Fibroblast of the aortic adventitia (primary cell): ENCODE measurements at regions not wholly inside any gene's neighbourhood (a gene's known extent, or its start where the extent isn't known, plus 50 kb on each side); places are given as distances from the start of the nearest gene placed in this dataset.

Source experiments
- DNase-seq: peaks from one replicate; pipeline ENCODE4 v3.0.0-alpha.2; 2010; ENCODE audit warnings: low read depth
- H3K4me3 ChIP-seq: 2 replicates; pipeline ENCODE4 v1.5.1; 2011; ENCODE audit warnings: low read depth, mild to moderate bottlenecking, control low read depth, low read length, moderate library complexity
- TF ChIP-seq, protein P1 (sequence below): IDR thresholded peaks from 2 replicates; pipeline ENCODE4 v1.5.1; 2011; ENCODE audit warnings: mild to moderate bottlenecking, low read length, control low read depth, inconsistent platforms; ENCODE audit not compliant: insufficient read depth

DNA sequence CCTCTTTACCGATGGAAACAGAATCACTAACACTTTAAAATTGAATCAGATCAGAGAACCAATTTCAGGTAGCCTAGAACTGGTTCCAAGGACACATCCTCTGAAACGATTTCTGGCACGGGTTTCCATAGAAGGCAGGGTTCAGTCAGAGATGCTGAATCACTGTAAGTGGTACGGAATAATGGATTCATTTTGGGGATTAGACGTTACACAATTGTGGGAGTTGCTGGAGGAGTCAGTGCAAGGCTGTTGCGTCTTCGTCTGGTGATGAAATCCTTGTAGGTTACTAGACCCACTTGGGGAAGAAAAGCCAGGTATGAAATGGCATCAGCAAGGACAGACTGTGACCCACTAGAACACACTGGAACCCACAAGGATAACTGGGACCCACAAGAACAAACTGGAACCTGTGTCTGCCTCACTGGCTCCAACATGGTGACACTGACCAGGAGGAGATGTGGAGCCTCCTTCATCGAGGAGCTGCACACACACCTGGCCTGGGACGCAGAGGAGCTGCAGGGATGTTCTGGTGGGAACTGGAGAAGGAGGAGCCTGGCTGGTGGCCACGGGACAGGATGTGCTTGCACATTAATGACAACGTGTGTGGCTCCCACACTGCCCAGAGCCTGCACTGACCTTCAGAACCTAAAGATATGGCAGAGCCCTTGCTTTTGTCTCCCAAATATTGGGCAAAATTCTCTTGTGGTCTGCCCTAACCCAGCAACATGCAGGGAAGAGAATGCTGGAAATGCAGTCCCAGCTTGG, 105.1 kb downstream of the TRAPPC11 start:
- no peak for DNase-seq
- no peak overlapping the region for H3K4me3 ChIP-seq
- TF ChIP-seq, protein P1, sequence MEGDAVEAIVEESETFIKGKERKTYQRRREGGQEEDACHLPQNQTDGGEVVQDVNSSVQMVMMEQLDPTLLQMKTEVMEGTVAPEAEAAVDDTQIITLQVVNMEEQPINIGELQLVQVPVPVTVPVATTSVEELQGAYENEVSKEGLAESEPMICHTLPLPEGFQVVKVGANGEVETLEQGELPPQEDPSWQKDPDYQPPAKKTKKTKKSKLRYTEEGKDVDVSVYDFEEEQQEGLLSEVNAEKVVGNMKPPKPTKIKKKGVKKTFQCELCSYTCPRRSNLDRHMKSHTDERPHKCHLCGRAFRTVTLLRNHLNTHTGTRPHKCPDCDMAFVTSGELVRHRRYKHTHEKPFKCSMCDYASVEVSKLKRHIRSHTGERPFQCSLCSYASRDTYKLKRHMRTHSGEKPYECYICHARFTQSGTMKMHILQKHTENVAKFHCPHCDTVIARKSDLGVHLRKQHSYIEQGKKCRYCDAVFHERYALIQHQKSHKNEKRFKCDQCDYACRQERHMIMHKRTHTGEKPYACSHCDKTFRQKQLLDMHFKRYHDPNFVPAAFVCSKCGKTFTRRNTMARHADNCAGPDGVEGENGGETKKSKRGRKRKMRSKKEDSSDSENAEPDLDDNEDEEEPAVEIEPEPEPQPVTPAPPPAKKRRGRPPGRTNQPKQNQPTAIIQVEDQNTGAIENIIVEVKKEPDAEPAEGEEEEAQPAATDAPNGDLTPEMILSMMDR: no peak

DNA sequence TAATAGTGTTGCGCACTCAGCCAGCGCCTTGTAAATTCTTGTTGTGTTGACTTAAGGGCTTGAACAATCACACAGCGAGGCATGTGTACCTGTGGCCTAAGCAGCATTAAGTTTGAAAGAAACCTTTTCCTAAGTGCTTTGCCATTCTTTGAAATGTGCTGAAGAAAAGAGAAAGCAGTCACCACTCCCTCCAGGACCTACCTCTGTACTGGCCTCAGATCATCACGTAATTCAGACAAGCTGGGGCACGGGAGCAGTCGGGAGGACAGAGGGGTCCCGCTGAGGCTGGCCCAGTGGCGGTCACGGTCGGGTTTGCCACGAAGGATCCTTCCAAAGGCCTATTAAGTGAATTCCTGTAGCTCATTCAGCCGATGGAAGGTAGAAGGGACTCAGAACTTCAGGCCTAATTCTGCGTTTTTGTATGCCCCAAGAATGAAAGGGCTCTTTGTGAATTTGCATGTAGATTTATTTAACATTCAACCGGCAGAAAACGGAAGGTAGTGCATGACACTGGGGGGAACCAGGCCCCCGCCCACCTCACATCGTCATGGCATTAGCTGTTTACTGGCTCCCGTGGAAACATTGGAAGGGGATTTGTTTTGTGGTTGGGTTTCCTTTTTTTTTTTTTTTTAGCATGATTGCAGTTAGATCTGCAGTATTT, 106.3 kb downstream of the TRAPPC11 start:
- DNase-seq: no peak
- TF ChIP-seq, protein P1: no peak
- H3K4me3 ChIP-seq: no peak overlapping the region

DNA sequence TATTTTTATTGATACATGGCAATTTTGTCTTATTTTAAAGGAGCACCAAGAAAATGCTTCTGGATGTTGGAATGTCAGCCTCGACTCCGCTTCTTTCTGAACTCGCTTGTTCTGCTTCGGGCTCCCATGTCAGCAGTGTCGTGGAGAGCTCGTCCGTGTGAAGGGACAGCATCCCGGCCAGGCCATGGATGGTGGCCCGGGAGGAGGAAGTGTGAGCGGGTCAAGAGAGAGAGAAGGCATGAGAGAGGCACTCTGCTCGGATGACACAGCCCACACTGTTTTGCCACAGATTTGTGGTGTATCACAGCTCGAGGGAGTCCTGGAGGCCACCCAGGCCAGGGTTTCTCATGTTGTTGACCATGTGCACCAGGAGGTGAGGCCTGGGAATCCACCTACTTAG, 107.0 kb downstream of the TRAPPC11 start:
- H3K4me3 ChIP-seq: no peak overlapping the region
- TF ChIP-seq, protein P1: no peak
- DNase-seq: no peak

DNA sequence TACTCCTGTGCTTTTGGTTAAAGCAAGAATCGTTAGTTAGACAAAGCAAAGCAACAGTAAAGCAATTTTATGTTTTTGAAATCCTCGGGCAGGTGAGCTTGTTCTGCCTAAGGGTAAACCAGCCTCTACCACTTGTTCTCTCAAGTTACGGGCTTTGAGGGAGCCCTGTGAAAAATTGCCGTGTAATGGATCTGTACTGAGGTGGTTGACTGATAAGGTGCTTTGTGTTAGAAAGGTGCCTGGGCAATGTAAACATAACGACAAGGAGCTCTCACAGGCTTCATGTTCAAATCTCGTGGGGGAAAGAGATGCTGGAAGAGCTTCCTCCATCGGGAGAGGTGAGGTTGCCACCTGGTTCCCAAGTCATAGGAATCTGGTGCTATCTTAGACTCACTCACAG, 111.8 kb downstream of the TRAPPC11 start:
- no peak overlapping the region for H3K4me3 ChIP-seq
- TF ChIP-seq, protein P1: no peak
- DNase-seq: no peak

DNA sequence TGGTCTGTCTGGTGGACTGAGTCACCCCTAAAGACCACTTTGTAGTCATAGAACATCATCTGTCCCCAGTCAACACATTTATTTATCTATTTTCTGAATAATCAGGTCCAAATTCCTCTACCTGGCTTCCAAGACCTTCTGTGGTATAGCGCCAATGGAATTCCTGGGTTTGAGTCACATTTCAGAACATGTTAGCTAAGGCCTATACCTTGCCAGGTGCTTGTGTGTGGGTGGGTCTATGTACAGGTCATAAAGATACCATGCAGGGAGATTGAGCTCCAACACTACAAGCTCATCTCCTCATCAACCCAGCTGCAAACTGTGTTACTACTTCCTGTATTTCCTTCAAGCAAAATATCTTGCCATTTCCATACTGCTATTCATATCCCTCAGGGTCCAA, 113.3 kb downstream of the TRAPPC11 start:
- no peak for DNase-seq
- TF ChIP-seq, protein P1: no peak
- no peak overlapping the region for H3K4me3 ChIP-seq

DNA sequence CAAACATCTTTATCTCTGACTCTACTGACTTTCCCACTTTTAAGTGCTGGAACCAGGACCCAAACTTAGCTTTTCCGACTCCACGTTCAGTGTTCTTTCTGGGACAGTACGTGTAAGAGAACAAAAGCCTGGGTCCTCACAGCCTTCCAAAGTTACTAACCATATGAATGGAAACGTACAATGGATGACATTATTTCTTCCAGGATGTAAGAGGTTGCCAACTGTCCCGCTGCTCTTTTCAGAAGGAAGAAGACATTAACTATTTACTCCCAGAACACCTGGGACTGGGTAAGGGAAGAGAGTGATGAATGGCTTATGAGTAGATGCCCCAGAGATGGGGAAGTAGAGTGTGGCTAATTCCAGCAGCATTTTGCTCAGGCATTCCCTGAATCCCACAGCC, 114.7 kb downstream of the TRAPPC11 start:
- TF ChIP-seq, protein P1: no peak
- no peak overlapping the region for H3K4me3 ChIP-seq
- DNase-seq: no peak
